HG02642 (cell line): ENCODE measurements at regions not wholly inside any gene's neighbourhood (a gene's known extent, or its start where the extent isn't known, plus 50 kb on each side); places are given as distances from the start of the nearest gene placed in this dataset.

ENCODE experiments used
- ATAC-seq: cut with Tn5 transposase; IDR thresholded peaks from one replicate; pipeline ENCODE4 v1.9.1; 2021; ENCODE audit warnings: mild to moderate bottlenecking; ENCODE audit not compliant: unreplicated experiment, poor library complexity

- no peak for ATAC-seq
Measured at GRCh38 chr6:166052837-166053236, 114.8 kb downstream of the TBXT start.

- ATAC-seq, result no peak
Measured at GRCh38 chr6:166050559-166050958, 117.1 kb downstream of the TBXT start.

GRCh38 chr6:166046982-166047381 lies 120.7 kb downstream of the TBXT start:
- no peak for ATAC-seq

- no peak for ATAC-seq
Measured at GRCh38 chr6:166046226-166046625, 121.4 kb downstream of the TBXT start.

GRCh38 chr6:166045860-166046200 lies 121.8 kb downstream of the TBXT start:
- ATAC-seq, result no peak

GRCh38 chr6:166045173-166045859 lies 122.3 kb downstream of the TBXT start:
- ATAC-seq, result no peak

- ATAC-seq, result no peak
Measured at GRCh38 chr6:166041277-166041676, 126.4 kb downstream of the TBXT start.

GRCh38 chr6:166040292-166040691 lies 127.4 kb downstream of the TBXT start:
- ATAC-seq, result no peak

- ATAC-seq, result no peak
Measured at GRCh38 chr6:166036316-166037095, 131.1 kb downstream of the TBXT start.

GRCh38 chr6:166032366-166033200 lies 135.1 kb downstream of the TBXT start:
- ATAC-seq, result no peak

GRCh38 chr6:166031275-166031674 lies 136.4 kb downstream of the TBXT start:
- no peak for ATAC-seq

- no peak for ATAC-seq
Measured at GRCh38 chr6:166029506-166029905, 138.1 kb downstream of the TBXT start.

- no peak for ATAC-seq
Measured at GRCh38 chr6:166027761-166028160, 139.9 kb downstream of the TBXT start.

- no peak for ATAC-seq
Measured at GRCh38 chr6:166026586-166027126, 141.0 kb downstream of the TBXT start.

- no peak for ATAC-seq
Measured at GRCh38 chr6:166025149-166025898, 142.3 kb downstream of the TBXT start.

- no peak for ATAC-seq
Measured at GRCh38 chr6:166024252-166024651, 143.4 kb downstream of the TBXT start.

GRCh38 chr6:166023273-166023989 lies 144.2 kb downstream of the TBXT start:
- no peak for ATAC-seq

GRCh38 chr6:166021429-166021828 lies 146.2 kb downstream of the TBXT start:
- ATAC-seq, result no peak

GRCh38 chr6:166019214-166019613 lies 148.4 kb downstream of the TBXT start:
- ATAC-seq, result no peak
